ENCODE measurements at regions not wholly inside any gene's neighbourhood (a gene's known extent, or its start where the extent isn't known, plus 50 kb on each side); places are given as distances from the start of the nearest gene placed in this dataset.

- Mint-ChIP-seq H3K27ac (no peak overlapping the region), H3K4me3 (no peak overlapping the region), H3K36me3 (no peaks in the 10 kb centered on the region), H3K27me3 (peaks cover 10 to 28% (median 13%) of the 10 kb centered on the region in 3 donors), H3K4me1 (no peaks in the 10 kb centered on the region), H3K9me3 (peaks cover 0 to 4% (median 0%) of the 10 kb centered on the region in 7 donors)
- ATAC-seq (ENCODE audit: low read depth in 2 of 2) (no peak), DNase-seq (no peak)
Measured at GRCh38 chr1:90550626-90551406, 166.3 kb downstream of the BARHL2 start.

- Mint-ChIP-seq H3K36me3 (no peaks in the 10 kb centered on the region), H3K4me3 (no peak overlapping the region)
- DNase-seq: no peak
Measured at GRCh38 chr1:90544356-90544755, 172.7 kb downstream of the BARHL2 start.

DNA sequence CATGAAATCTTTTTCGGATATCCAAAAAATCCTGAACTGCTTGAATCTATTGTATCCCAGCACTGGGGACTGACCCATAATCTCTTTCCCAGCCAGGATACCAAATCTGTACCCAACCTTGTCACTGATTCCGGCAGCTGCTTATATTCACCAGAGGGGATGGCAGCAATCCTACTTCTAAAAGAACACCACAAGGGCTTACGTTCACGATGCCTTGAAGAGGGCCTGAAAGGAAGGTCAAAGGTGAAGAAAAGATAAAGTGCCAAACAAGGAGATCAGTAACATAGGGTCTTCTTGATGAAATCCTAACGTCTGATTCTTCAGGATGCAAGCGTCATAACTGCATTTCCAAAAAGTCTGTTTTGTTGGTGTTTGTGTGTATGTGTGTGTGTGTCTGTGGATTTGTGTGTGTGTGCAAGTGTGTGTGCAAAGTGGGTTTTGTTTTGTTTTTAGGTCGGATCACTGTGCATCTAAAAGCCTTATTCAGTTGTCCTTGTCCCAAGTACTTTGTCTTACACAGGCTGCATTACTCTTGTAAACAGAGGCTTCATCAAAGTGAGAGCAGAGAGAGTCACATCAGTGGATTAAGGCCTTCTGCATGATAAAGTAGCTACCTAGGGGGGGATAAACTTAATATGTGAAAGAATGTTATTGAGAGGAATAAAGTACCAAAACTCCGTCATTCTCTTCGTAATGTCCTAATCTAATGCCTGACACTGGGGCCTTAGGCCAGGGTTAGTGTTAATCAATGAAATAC, 179.3 kb downstream of the BARHL2 start:
- Mint-ChIP-seq H3K4me3 (no peak overlapping the region), H3K27ac (no peak overlapping the region), H3K9me3 (no peaks in the 10 kb centered on the region), H3K4me1 (no peaks in the 10 kb centered on the region), H3K27me3 (peaks cover 0 to 14% (median 13%) of the 10 kb centered on the region in 3 donors), H3K36me3 (no peaks in the 10 kb centered on the region)
- DNase-seq (no peak), ATAC-seq (ENCODE audit: low read depth in 2 of 2) (no peak)

More at GRCh38 chr1:90544356-90544755, 172.7 kb downstream of the BARHL2 start:
- Mint-ChIP-seq H3K9me3 (no peaks in the 10 kb centered on the region), H3K27me3 (peaks cover 0 to 12% (median 12%) of the 10 kb centered on the region in 3 donors), H3K4me1 (no peaks in the 10 kb centered on the region), H3K27ac (no peak overlapping the region)
- no peak for ATAC-seq (ENCODE audit: low read depth in 2 of 2)

- no peaks in the 10 kb centered on the region for H3K9me3 Mint-ChIP-seq
- DNase-seq (no peak), ATAC-seq (ENCODE audit: low read depth in 2 of 2) (no peak)
- peaks cover 0 to 15% (median 14%) of the 10 kb centered on the region in 3 donors for H3K27me3 Mint-ChIP-seq
- H3K36me3 Mint-ChIP-seq: no peaks in the 10 kb centered on the region
- no peaks in the 10 kb centered on the region for H3K4me1 Mint-ChIP-seq
- no peak overlapping the region for H3K27ac Mint-ChIP-seq
- no peak overlapping the region for H3K4me3 Mint-ChIP-seq
Measured at GRCh38 chr1:90534663-90535295, 182.3 kb downstream of the BARHL2 start.

GRCh38 chr1:90534116-90534515, 183.0 kb downstream of the BARHL2 start:
- Mint-ChIP-seq H3K27ac (no peak overlapping the region), H3K36me3 (no peaks in the 10 kb centered on the region), H3K4me3 (no peak overlapping the region), H3K4me1 (no peaks in the 10 kb centered on the region), H3K9me3 (no peaks in the 10 kb centered on the region), H3K27me3 (peaks cover 0 to 15% (median 14%) of the 10 kb centered on the region in 3 donors)
- ATAC-seq (ENCODE audit: low read depth in 2 of 2): no peak
- DNase-seq: no peak

DNA sequence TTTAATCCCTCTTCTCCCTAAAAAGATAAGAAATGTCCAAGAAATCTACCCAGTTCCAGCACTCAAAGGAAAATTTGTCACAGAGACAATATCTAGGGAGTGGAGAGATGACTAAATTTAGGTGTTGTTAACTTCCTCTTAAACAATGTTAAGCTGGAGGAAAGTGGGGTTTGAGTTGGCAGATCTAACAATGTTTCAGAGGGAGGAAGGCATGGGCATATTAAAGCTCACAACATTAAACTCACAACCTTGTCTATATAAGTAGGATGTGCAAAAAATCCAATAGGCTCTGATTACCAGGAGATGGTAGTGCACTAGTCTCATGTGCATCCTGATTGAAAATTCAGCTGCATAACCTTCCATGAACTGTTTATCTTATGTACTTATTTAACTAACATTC, 190.1 kb downstream of the BARHL2 start:
- Mint-ChIP-seq H3K9me3 (peaks cover 0 to 19% (median 8%) of the 10 kb centered on the region in 7 donors), H3K36me3 (no peaks in the 10 kb centered on the region), H3K4me1 (no peaks in the 10 kb centered on the region), H3K4me3 (no peak overlapping the region), H3K27me3 (no peaks in the 10 kb centered on the region), H3K27ac (no peak overlapping the region)
- ATAC-seq (ENCODE audit: low read depth in 2 of 2) (no peak), DNase-seq (no peak)

DNA sequence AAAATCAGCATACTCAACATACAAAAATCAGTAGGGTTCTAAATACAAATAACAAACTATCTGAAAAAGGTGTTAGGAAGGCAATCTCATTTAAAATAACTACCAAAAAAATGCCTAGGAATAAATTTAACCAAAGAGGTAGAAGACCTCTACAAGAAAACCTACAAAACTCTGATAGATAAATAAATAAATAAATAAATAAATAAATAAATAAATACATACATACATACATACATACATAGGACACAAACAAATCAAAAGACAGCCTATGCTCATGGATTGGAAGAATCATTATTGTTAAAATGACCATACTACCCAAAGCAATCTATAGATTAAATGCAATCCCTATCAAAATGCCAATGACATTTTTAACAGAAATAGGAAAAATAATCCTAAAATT, 194.7 kb downstream of the BARHL2 start:
- ATAC-seq (ENCODE audit: low read depth in 2 of 2) (no peak), DNase-seq (no peak)
- H3K36me3 Mint-ChIP-seq: peaks cover 0 to 6% of the 10 kb centered on the region in 2 donors
- H3K27ac Mint-ChIP-seq: no peak overlapping the region
- H3K9me3 Mint-ChIP-seq: peaks cover 0 to 43% (median 12%) of the 10 kb centered on the region in 7 donors
- no peaks in the 10 kb centered on the region for H3K27me3 Mint-ChIP-seq
- no peak overlapping the region for H3K4me3 Mint-ChIP-seq
- H3K4me1 Mint-ChIP-seq: no peaks in the 10 kb centered on the region

- no peak for ATAC-seq (ENCODE audit: low read depth in 2 of 2)
- H3K9me3 Mint-ChIP-seq: peaks cover 2 to 21% (median 5%) of the 10 kb centered on the region in 7 donors
- H3K4me1 Mint-ChIP-seq: no peaks in the 10 kb centered on the region
- H3K27ac Mint-ChIP-seq: no peak overlapping the region
- no peak for DNase-seq
- peaks cover 0 to 6% of the 10 kb centered on the region in 2 donors for H3K36me3 Mint-ChIP-seq
- no peak overlapping the region for H3K4me3 Mint-ChIP-seq
- H3K27me3 Mint-ChIP-seq: peaks cover 0 to 21% (median 14%) of the 10 kb centered on the region in 3 donors
Measured at GRCh38 chr1:90513956-90514355, 203.1 kb downstream of the BARHL2 start.

DNA sequence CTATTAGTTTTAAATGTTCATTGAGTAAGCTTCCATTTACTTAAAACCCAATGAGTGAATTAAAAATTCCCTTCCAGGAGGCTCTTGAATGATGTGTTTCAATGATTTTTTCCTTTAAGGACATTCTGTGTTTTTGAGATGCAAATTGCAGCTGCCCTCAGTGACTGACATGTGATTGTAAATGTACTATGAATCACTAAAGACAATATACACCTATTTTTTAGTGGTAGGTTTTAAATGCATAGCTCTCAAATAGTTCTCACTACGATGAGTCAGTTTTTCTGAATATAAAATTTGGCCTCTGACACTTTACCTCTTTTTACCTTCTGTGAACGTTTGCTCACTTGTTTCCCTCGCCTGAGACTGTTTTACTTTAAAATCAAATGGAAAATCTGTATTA, 204.7 kb downstream of the BARHL2 start:
- ATAC-seq (ENCODE audit: low read depth in 2 of 2) (no peak), DNase-seq (no peak)
- H3K4me1 Mint-ChIP-seq: no peaks in the 10 kb centered on the region
- no peaks in the 10 kb centered on the region for H3K36me3 Mint-ChIP-seq
- no peak overlapping the region for H3K4me3 Mint-ChIP-seq
- H3K9me3 Mint-ChIP-seq: peaks cover 0 to 9% (median 2%) of the 10 kb centered on the region in 7 donors
- H3K27ac Mint-ChIP-seq: no peak overlapping the region
- H3K27me3 Mint-ChIP-seq: peaks cover 2 to 21% (median 14%) of the 10 kb centered on the region in 3 donors

GRCh38 chr1:90510143-90510542, 207.0 kb downstream of the BARHL2 start:
- H3K4me1 Mint-ChIP-seq: no peaks in the 10 kb centered on the region
- no peak for DNase-seq
- no peak overlapping the region for H3K4me3 Mint-ChIP-seq
- H3K36me3 Mint-ChIP-seq: no peaks in the 10 kb centered on the region
- peaks cover 0 to 9% (median 0%) of the 10 kb centered on the region in 7 donors for H3K9me3 Mint-ChIP-seq
- no peak overlapping the region for H3K27ac Mint-ChIP-seq
- H3K27me3 Mint-ChIP-seq: peaks cover 4 to 15% (median 14%) of the 10 kb centered on the region in 3 donors
- no peak for ATAC-seq (ENCODE audit: low read depth in 2 of 2)

GRCh38 chr1:90509225-90510048, 207.7 kb downstream of the BARHL2 start:
- Mint-ChIP-seq H3K27me3 (peaks cover 4 to 15% (median 13%) of the 10 kb centered on the region in 3 donors), H3K4me3 (no peak overlapping the region), H3K27ac (no peak overlapping the region), H3K9me3 (peaks cover 0 to 9% (median 0%) of the 10 kb centered on the region in 7 donors), H3K4me1 (no peaks in the 10 kb centered on the region), H3K36me3 (no peaks in the 10 kb centered on the region)
- no peak for ATAC-seq (ENCODE audit: low read depth in 2 of 2)
- no peak for DNase-seq

DNA sequence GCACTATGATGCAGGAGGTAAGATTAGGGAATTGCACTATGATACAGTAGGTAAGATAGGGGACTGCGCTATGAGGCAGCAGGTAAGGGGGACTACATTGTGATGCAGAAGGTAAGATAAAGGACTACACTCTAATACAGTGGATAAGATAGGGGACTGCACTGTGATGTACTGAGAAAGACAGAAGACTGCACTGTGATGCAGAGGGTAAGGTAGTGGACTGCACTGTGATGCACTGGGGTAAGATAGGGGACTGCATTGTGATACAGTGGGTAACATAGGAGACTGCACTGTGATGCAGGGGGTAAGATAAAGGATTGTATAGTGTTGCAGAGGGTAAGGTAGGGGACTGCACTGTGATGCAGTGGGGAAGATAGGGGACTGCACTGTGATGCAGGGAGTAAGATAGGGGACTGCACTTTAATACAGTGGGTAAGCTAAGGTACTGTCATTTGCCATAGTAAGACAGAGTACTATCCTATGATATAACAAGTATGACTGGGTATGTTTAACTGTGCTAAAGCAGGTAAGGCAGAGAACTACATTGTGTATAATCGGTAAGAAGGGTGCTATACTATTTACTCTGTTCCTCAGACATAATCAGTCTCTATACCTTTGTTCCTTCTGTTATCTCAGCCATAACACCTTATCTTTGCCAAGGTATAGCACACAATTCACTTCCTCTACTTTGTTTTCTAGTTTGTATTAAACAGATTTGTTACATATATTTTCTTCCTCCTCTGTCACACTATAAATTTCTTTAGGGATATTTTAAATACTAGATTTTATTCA, 208.5 kb downstream of the BARHL2 start:
- DNase-seq (no peak), ATAC-seq (ENCODE audit: low read depth in 2 of 2) (no peak)
- Mint-ChIP-seq H3K27me3 (peaks cover 4 to 6% (median 4%) of the 10 kb centered on the region in 3 donors), H3K4me1 (no peaks in the 10 kb centered on the region), H3K4me3 (no peak overlapping the region), H3K27ac (no peak overlapping the region), H3K9me3 (peaks cover 0 to 8% (median 0%) of the 10 kb centered on the region in 7 donors), H3K36me3 (no peaks in the 10 kb centered on the region)

Data from naive B cell (primary cell).